Kasumi-1 (cell line): ENCODE measurements at regions not wholly inside any gene's neighbourhood (a gene's known extent, or its start where the extent isn't known, plus 50 kb on each side); places are given as distances from the start of the nearest gene placed in this dataset.

Experiments used
- DNase-seq, 2 experiments: peaks; one replicate each; lab custom pipeline; 2025; lab: John Stamatoyannopoulos, UW

DNA sequence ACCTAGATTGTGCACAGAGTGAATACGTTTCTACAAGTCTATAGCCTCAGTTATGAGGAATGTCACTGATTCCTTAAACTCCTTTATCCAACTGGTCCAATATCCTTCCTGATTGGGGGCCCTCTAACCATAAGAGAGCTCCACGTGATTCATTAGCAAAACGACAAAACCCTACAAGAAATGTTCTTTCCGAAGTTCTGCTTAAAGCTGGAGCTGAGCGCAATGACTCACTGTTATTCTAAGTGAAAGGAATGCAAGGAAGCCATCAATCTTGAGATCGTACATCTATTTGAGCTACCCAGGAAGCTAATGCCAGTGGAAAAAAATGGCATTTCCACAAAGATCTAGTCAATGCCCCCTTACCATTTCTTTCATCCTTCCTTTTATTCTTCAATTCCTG, 354.9 kb upstream of the CDH20 start:
- no peak for DNase-seq

DNA sequence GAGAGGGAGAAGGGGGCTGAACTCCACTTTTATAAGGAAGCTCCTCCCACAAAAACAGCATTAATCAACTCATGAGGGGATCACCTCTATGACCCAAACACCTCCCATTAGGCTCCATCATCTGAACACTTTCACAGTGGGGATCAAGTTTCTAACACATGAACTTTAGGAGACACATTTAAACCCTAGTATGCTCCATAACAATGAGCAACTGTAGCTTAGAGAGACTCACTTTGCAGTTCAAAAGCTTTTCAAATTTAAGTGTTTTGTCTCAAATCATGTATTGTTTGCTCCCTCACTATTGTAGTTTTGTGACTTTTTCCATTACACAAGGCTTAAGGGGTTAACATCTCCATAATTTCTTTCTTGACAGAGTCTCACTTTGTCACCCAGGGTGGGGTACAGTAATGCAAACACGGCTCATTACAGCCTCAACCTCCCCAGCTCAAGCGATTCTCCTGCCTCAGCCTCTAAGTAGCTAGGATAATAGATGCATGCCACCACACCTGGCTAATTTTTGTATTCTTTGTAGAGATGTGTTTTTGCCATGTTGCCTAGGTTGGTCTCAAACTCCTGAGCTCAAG, 352.7 kb upstream of the CDH20 start:
- DNase-seq: no peak

DNA sequence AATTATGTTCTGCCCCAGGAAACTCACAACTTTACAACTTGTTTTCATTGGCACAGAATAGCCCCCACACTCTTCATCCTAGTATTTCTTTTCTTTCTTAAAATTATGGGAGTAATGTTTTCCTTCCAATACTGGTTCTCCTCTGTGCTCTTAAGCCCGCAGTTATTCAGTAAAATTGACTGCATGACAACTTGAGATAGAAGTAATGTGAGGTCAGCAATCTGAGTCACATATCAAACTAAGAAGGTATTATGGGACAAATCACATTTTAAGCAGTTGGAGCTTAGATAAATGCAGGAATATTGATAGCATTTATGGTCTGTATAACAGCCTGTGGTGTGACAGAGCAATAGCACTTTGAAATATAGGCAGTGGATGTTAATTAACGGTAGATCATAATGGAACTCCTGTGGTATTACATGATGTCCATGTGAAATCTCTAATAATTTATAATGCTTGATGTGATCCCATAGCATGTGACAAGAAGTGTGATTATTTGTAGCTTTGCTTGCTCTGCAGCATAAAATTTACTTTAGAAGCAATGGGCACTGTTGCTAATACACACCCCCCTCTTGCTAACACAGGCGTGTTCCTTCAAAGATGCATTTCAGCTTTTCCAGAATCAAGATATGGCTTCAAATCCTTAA, 351.4 kb upstream of the CDH20 start:
- DNase-seq: no peak

DNA sequence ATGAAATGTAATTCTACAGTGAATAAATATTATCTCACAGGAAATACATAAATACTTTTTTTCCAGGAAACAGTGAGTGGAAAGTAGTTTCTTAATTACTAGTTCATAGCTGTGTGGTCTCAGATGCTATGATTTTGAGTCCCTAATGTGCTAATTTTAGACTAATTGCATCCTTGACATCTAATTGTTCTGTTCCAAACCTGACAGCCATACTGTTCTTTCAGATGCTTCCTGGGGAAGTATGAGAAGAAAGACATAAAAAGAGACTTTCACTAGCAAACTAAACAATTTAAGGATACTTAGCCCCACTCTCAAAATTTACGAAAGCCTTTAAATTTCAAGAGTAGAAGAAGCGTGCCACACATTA, 350.9 kb upstream of the CDH20 start:
- DNase-seq: no peak

DNA sequence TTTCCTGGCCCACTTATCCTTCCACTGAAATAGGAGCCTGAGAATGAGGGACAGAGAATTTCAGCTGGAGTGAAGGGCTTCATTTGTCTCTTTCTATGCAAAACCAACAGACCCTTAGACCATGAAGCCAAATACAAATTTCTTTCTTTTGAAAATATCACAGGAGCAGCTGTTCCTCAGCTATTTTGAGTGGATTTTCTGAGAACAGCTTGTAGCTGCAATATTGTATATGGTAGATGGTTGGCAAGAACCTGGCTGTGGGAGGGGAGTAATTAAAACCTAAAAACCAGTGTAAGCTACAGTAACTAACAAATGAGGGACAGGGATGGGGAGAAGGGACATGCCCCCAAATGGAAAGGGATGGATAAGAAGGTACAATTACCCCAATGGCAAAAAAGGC, 350.3 kb upstream of the CDH20 start:
- no peak for DNase-seq

DNA sequence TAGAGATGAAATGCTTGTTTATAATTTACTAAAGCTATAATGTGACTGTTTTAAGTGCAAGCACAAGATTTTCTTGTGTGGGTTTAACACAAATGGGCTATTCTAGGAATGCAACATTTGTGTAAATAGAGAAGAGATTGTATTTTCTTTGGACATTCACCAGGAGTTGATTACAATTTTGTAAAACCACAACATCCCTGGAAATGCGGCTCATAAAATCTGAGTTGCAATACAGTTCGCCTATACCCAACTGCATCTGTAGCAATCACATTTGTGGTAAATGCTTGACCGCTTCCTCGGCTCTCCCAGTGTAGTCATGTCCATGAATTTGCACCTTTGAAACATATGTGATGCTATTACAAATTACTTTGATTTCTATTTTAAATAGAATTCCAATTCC, 348.7 kb upstream of the CDH20 start:
- DNase-seq: no peak

DNA sequence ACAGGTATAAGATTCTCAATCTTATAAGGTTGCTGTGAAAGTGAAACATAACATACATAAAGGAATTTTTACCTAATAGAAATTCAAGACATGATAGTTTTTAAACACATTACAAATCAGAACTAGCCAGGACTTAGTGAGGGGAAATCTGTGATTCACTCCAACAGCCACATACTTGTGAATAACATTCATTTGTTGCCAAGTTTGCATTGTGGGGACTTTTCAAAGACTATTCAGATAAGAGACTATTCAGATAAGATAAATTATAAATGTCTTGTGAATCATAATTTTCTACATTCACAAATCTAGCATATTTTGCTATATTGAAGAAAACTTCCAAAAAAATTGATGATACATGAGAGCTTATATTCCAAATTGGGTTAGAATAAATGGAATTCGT, 345.3 kb upstream of the CDH20 start:
- DNase-seq: no peak

DNA sequence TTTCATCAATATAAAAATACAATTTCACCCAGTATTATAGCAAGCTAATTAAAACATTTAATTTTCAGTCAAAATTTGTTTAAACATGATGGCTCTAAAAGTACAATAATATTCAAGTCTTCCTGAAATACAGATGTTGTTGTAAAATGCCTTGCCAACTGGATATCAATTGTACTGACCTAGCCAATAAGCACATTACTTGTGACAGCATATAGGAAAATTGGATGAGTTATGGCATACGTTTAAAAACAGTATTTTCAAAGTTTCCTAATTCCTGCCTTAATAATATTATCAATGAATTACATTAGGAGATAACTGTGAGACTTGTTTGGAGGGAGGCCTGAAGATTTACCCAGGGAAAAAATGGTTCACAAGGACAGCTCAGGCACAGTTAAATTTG, 336.9 kb upstream of the CDH20 start:
- no peak for DNase-seq

DNA sequence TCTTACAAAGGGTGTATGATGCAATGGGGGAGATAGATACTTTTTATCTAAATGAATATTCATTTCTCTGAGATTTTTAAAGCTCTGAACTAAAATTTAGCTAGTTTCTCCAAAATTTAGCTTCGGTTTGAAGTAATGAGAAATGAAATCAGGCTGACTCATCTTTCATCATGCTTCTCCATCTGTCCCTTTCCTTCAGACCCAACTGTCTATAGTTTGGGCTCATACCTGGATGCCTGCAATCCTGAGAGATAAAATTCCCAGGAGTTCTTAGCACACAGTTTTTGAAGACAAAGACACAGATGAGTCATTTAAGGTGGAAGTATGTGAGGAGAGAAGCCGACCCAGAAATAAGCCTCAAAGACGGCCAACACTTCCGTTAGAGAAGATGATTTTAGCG, 336.4 kb upstream of the CDH20 start:
- DNase-seq: no peak

DNA sequence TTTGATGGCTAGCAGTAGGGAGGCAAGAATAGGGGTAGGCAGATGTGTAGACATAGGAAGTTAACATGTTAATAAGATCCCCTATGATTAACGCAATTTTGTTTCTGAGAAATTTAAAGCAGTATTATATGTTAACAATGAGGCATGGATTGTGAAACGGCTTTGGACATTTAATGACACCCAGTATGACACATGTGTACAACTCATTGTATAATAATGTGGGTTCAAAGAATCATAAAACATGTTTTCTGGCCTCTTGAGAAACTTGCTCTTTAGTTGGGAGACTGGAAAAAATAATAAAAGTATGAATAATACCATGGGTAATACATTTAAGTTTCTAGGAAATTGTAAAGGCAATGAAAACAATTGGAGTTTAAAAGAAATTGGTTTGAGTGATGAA, 332.1 kb upstream of the CDH20 start:
- no peak for DNase-seq

DNA sequence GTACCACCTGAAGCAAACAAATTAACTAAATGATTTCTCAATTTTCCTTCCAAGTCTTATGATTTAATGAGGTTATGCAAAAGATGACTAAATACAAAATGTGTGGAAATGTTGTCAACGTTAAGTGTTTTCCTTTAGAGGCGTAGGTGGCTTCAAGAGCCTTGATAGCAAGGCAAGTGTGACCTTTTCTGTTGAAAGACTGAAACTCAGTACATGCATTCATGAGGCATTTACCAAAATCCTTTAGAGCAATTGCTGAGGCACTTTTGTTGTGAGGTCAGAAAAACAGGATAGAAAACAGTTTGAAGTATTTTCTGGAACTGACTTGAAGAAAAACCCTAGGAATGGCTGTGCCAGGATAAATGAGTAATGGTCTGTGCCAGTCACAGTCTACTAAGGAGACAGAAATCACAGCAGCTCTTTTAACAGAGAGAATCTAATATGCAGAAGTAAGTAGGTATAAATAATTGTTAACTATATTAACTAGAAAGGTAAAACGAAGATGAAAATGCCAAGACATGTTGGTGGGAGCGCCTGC, 326.5 kb upstream of the CDH20 start:
- DNase-seq: no peak

DNA sequence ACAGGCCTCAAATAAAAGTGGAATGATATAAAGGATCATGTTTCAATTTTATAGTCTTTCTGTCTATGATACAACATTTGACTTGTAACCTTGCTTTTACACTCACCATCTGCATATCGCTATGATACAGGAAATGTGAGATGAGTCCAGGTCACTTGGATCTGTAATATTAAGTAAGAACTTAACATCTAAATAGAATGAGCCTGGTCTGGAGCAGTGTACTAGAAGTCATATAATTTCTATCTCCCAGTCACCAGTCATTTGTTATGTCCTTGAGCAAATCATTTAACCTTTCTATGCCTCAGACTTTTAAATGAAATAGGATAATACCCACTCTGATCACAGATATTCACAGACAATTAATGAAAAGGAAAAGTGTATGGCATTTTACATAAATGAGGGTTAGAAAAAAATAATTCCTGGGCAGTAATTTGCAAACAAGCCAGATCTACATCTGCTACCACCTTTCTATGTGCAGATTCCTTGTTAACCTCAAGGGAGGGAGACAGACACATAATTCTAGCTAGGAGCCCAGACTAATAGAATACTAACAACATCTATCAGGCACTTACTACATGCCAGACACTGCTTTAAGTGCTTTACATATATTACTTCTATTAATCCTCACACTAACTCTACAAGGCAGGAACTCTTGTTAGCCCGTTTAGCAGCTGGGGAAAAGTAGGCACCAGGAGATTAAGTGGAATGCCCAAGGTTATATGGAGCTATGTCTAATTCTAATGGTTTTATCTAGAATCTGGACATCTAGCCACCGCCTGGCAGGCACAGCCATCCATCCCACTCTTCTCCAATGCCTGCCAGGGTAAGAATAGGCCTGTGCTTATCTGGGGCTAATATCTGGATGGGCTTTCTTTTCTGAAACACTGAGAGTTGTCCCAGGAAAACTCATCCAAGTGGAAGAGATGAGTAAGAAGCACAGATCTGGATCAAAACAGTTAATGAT, 313.6 kb upstream of the CDH20 start:
- no peak for DNase-seq

DNA sequence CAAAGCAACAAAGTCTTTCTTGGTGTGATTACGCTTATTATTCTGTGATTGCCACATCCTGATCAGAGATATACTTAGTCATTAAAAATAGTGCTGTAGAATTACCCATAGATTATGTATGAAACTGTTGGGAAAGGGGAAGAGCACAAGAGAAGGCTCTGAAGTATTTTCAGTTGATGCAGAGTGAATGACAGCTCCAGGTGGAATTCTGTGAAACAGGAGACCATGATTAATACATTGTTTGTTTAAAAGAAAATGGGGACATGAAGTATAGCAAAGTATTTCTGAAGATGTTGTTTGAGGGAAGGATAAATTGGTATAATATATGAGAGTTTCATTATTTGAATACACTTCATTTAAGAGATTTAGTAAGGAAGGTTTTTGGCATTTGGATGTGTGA, 307.6 kb upstream of the CDH20 start:
- no peak for DNase-seq

DNA sequence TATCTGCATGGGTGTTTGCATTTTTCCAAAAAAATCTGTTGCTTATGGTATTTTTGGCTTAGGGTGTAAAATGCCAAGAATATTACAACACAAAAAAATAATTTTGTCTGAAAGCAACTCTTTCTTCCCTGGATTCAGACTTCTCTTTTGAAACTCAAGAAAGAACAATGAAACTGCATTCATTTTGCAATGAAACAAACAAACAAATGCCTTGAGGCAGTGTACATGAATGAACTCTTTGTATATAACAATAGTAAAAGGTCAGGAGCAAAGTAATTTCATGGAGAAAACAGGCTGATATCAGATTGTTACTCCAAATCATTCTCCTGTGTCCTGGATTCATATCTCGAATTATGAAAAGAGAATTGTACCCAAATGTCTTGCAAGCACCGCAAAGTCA, 301.6 kb upstream of the CDH20 start:
- no peak for DNase-seq

DNA sequence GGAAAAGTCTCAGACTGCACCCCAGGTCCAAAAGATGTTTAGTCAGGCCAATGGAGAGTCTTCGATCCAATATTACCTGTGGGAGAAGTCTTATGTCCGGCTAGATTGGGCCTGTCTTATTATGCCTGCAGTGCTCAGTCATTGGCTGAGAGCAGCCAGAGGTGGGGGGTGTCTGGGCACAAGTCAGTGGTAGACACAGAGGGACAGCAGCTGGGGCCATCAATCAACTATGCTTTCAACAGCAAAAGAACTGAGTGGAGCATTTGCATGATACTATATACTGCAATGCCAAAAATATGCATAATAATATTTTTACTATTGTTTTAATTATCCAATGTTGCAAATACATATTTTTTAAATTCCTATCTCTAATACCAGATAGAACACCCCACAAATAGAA, 298.6 kb upstream of the CDH20 start:
- no peak for DNase-seq

DNA sequence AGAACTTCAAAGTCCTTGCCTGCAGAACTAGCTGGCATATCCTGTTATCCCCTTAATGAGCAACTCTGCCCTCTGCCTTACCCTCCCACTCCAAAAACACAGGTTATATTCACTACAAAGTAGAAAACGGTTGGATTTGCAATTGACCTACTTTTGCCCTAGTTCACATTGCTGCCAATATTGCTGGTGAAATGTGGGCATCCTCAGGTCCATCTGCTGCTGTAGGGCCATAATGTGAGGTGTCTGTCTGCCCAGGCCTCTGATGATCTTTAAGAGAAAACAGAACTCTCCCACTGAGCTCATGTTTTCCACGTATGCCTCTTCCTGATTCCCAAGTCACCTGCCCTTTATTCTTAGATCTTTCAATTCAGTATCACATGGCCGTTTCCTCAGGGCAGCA, 294.0 kb upstream of the CDH20 start:
- no peak for DNase-seq

DNA sequence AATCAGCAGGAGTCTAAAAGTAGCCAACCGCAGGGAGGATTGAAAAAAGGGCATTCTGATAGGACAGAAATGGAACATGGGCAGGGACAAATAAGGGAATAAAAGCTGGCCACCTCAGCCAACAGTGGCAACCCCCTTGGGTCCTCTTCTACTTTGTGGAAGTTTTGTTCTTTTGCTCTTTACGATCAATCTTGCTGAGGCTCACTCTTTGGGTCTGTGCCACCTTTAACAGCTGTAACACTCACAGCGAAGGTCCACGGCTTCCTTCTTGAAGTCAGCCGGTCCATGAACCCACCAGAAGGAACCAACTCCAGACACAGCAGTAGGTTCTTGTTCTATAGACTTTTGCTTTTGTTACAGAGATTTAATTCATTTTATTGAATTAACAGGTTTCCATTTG, 285.4 kb upstream of the CDH20 start:
- no peak for DNase-seq

DNA sequence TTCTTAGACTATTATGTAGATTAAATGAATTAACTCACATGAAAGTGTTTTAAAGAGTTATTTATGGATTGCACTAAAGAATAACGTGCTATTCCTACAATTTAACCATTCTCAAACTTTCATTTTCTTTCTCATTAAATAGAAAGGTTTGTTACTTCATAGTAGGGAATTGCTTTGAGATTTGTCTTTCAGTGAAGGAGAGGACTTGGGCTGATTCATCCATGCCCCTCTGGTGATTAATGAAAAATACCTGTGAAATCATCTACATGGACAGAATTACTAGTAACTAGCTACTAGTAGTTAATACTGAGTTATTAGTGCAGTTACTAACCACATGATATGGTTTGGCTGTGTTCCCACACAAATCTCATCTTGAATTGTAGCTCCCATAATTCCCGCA, 275.8 kb upstream of the CDH20 start:
- DNase-seq: no peak

DNA sequence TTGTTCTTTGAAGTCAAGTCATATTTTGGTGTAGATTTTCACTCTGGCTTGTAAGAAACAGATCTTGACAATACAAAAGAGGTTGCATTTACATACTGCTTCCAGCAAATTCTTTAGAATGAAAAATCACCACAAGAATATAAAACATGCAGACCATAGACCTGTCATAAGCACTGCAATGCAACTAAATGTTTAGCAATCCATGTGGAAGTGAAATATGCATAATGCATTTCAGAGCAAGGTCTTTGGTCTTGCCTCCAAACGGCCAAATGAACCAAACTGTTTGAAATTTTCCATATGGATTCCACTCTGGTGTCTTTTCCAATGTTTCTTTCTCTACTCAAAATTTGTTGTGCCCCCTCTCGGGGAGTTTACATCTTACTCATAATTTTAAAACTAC, 271.0 kb upstream of the CDH20 start:
- no peak for DNase-seq

DNA sequence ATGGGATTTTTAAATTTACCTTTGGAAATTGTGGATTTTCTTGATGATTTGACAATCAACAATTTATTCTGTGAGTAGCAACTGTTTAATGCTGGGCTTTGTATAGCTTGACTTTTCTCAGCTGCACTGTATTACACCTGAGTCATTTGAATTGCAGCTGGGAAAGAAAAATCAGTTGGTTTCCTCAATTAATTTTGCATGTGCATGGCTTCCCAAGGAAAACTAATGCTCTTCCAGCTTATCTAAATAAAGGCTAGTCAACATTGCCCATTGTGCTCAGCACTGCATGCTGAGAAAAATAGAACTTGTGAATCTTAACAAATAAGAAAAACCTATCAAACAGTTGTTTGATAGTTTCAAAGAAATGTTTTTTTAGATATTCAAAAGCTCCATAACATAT, 268.3 kb upstream of the CDH20 start:
- no peak for DNase-seq

DNA sequence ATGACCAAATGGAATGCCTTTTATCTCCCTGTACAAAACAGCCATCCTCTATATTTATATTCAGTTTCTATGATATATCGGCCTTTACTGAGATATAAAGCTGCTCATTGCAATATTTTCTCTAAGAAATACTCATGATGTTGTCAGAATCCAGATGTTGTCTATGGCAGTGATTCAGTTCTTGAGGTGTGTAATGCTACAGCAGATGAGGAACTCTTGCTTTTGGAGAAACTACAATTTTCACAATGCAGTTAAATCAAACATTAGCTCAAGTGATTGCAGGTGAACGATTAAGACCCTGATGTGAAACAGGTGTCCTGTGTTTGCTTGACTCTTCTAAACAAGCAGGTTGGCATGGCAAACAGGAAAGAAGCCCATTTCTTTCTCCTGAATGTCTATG, 256.2 kb upstream of the CDH20 start:
- no peak for DNase-seq

DNA sequence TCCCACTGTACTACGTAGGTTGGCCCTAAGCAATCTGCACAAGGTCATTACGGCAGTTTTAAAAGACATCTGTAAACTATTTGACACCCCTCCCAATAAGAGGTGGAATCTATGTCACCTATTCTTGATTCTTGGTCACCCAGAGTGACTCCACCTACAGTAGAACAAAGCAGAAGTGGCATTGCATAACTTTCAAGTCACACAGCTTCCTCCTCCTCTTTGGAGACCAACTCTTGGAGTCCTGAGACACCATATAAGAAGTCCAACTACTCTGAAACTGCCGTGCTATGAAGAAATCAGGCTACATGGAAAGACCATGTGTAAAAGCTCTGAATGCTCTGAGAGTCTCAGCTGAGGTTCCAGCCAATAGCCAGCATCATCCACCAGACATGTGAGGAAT, 253.5 kb upstream of the CDH20 start:
- peak; percentile 20 to 34 for DNase-seq

DNA sequence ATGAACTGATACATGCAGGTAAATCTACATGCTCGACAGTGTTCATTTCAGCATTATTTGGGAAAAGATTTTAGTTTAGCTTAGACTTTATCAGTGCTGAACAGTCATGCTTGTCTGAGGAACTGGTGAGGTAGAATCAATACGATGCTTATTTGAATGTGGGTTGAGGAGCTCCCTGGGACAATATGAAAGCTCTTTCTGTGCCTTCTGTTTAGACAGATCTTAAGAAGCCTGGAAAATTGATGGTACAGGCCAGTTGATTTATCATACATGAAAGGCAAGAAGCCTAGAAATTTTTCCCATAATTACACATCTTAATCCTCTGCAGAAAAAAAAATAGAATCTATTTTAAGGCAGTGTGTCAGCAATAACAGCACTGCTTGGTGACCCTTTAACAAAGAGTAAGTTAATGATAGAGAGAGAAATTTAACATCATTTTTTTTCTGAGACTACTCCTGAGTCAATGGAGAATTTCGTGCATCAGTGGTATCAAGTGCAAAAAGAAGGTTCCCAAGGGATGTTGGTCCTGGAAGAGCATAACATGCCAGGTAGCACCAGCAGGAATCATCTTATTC, 252.2 kb upstream of the CDH20 start:
- no peak for DNase-seq
